H9 (cell line): ENCODE measurements at regions not wholly inside any gene's neighbourhood (a gene's known extent, or its start where the extent isn't known, plus 50 kb on each side); places are given as distances from the start of the nearest gene placed in this dataset.

Source experiments
- DNase-seq: peaks from one replicate; pipeline ENCODE4 v3.0.0-alpha.2; 2017
- H2AFZ ChIP-seq: one replicate; pipeline ENCODE4 v1.6.1; 2013; ENCODE audit warnings: mild to moderate bottlenecking, low read length, control low read depth, moderate library complexity
- H2AK5ac ChIP-seq: 2 replicates; pipeline ENCODE4 v1.6.1; 2013; ENCODE audit warnings: low read length, control low read depth, mixed read lengths; ENCODE audit not compliant: insufficient read length
- H2BK120ac ChIP-seq: one replicate; pipeline ENCODE4 v1.6.1; 2013; ENCODE audit warnings: low read depth, mild to moderate bottlenecking, low read length, control low read depth, inconsistent platforms; ENCODE audit not compliant: poor library complexity, severe bottlenecking
- H2BK12ac ChIP-seq: 2 replicates; pipeline ENCODE4 v1.6.1; 2013; ENCODE audit warnings: low read length, control low read depth, mixed read lengths, low read depth; ENCODE audit not compliant: insufficient read length
- H2BK15ac ChIP-seq: 2 replicates; pipeline ENCODE4 v1.6.1; 2013; ENCODE audit warnings: low read depth, low read length, control low read depth
- H2BK20ac ChIP-seq: one replicate; pipeline ENCODE4 v1.6.1; 2013; ENCODE audit warnings: low read depth, mild to moderate bottlenecking, low read length, control low read depth, inconsistent platforms; ENCODE audit not compliant: poor library complexity, severe bottlenecking
- H2BK5ac ChIP-seq: 2 replicates; pipeline ENCODE4 v1.6.1; 2013; ENCODE audit warnings: low read length, control low read depth, mixed read lengths; ENCODE audit not compliant: insufficient read length
- H3K14ac ChIP-seq: 2 replicates; pipeline ENCODE4 v1.6.1; 2013; ENCODE audit warnings: low read length, control low read depth; ENCODE audit not compliant: insufficient read depth
- H3K18ac ChIP-seq: 2 replicates; pipeline ENCODE4 v1.6.1; 2013; ENCODE audit warnings: low read depth, mild to moderate bottlenecking, mixed read lengths, low read length, control low read depth; ENCODE audit not compliant: insufficient read length
- H3K23ac ChIP-seq: 2 replicates; pipeline ENCODE4 v1.6.1; 2013; ENCODE audit warnings: low read length, control low read depth, mixed read lengths, low read depth; ENCODE audit not compliant: insufficient read length
- H3K23me2 ChIP-seq: 2 replicates; pipeline ENCODE4 v1.6.1; 2013; ENCODE audit warnings: low read depth, mild to moderate bottlenecking, mixed read lengths, low read length, control low read depth; ENCODE audit not compliant: insufficient read length, poor library complexity, severe bottlenecking
- H3K27ac ChIP-seq: 2 replicates; pipeline ENCODE4 v1.5.1; 2013; ENCODE audit warnings: low read length, control low read depth, mixed read lengths, low read depth; ENCODE audit not compliant: insufficient read length
- H3K27me3 ChIP-seq: 2 replicates; pipeline ENCODE4 v1.6.1; 2013; ENCODE audit warnings: low read length, control low read depth, inconsistent platforms; ENCODE audit not compliant: insufficient read depth
- H3K4ac ChIP-seq: 2 replicates; pipeline ENCODE4 v1.6.1; 2013; ENCODE audit warnings: low read depth, mild to moderate bottlenecking, control low read depth, inconsistent platforms, low read length, moderate library complexity
- H3K4me1 ChIP-seq: 2 replicates; pipeline ENCODE4 v1.6.1; 2013; ENCODE audit warnings: low read length, control low read depth, inconsistent platforms; ENCODE audit not compliant: insufficient read depth
- H3K4me2 ChIP-seq: 2 replicates; pipeline ENCODE4 v1.6.1; 2013; ENCODE audit warnings: low read length, control low read depth, mixed read lengths; ENCODE audit not compliant: insufficient read length, insufficient read depth
- H3K56ac ChIP-seq: 2 replicates; pipeline ENCODE4 v1.6.1; 2013; ENCODE audit warnings: low read depth, mild to moderate bottlenecking, mixed read lengths, low read length, control low read depth; ENCODE audit not compliant: insufficient read length
- H3K79me1 ChIP-seq: 2 replicates; pipeline ENCODE4 v1.6.1; 2013; ENCODE audit warnings: low read depth, mild to moderate bottlenecking, moderate library complexity, low read length, control low read depth, inconsistent platforms; ENCODE audit not compliant: insufficient read depth, poor library complexity, severe bottlenecking
- H3K79me2 ChIP-seq: 2 replicates; pipeline ENCODE4 v1.6.1; 2013; ENCODE audit warnings: low read length, control low read depth, inconsistent platforms; ENCODE audit not compliant: insufficient read depth
- H3K9ac ChIP-seq: 2 replicates; pipeline ENCODE4 v1.6.1; 2013; ENCODE audit warnings: low read length, control low read depth, mixed read lengths; ENCODE audit not compliant: insufficient read length; ENCODE audit errors: extremely low read depth
- H3K9me3 ChIP-seq: one replicate; pipeline ENCODE4 v1.6.1; 2013; ENCODE audit warnings: low read depth, low read length, inconsistent platforms; ENCODE audit not compliant: control insufficient read depth
- H3T11ph ChIP-seq: one replicate; pipeline ENCODE4 v1.6.1; 2013; ENCODE audit warnings: mild to moderate bottlenecking, low read length, control low read depth, inconsistent platforms
- H4K20me1 ChIP-seq: one replicate; pipeline ENCODE4 v1.6.1; 2013; ENCODE audit not compliant: control insufficient read depth, insufficient read length, insufficient read depth
- H4K5ac ChIP-seq: 2 replicates; pipeline ENCODE4 v1.6.1; 2013; ENCODE audit warnings: low read depth, mild to moderate bottlenecking, mixed read lengths, low read length, control low read depth; ENCODE audit not compliant: insufficient read length
- H4K8ac ChIP-seq: replicated peaks from 2 replicates; pipeline ENCODE4 v1.6.1; 2013; ENCODE audit warnings: low read length, control low read depth, mixed read lengths, low read depth; ENCODE audit not compliant: insufficient read length
- H4K91ac ChIP-seq: 2 replicates; pipeline ENCODE4 v1.6.1; 2013; ENCODE audit warnings: low read depth, mild to moderate bottlenecking, moderate library complexity, mixed read lengths, low read length, control low read depth; ENCODE audit not compliant: insufficient read length
- H3K27ac Mint-ChIP-seq, 3 experiments: 2 replicates in 2 of 3; 3 replicates in 1 of 3; pipeline ENCODE4 v1.8.0; 2020 to 2021; ENCODE audit warnings: mixed read lengths in 3 of 3, mild to moderate bottlenecking in 1 of 3, moderate library complexity in 1 of 3
- H3K27me3 Mint-ChIP-seq: 2 replicates; pipeline ENCODE4 v1.8.0; 2021; ENCODE audit warnings: low read depth, mild to moderate bottlenecking, moderate library complexity, mixed read lengths
- H3K36me3 Mint-ChIP-seq, 3 experiments: 2 replicates in 2 of 3; 3 replicates in 1 of 3; pipeline ENCODE4 v1.8.0; 2020 to 2021; ENCODE audit warnings: low read depth in 3 of 3, mixed read lengths in 3 of 3; ENCODE audit not compliant: insufficient read depth in 1 of 3
- H3K4me1 Mint-ChIP-seq, 2 experiments: 2 replicates each; pipeline ENCODE4 v1.8.0; 2020; ENCODE audit warnings: mixed read lengths in 2 of 2
- H3K4me3 Mint-ChIP-seq, 2 experiments: 2 replicates in 1 of 2; 3 replicates in 1 of 2; pipeline ENCODE4 v1.8.0; 2020 to 2021; ENCODE audit warnings: mild to moderate bottlenecking in 2 of 2, mixed read lengths in 2 of 2, moderate library complexity in 1 of 2
- H3K9me3 Mint-ChIP-seq, 2 experiments: 2 replicates in 1 of 2; 3 replicates in 1 of 2; pipeline ENCODE4 v1.8.0; 2020; ENCODE audit warnings: mild to moderate bottlenecking in 2 of 2, mixed read lengths in 2 of 2, moderate library complexity in 1 of 2
- WGBS: extraction: QIAGEN DNeasy Blood & Tissue Kit; methylation state at CpG from one replicate; pipeline ENCODE4 v1.1.7; 2013; ENCODE audit warnings: missing lambda C conversion rate, low lambda C conversion rate, mixed read lengths; ENCODE audit not compliant: insufficient read length; ENCODE audit errors: extremely low coverage; 5-methylcytosine and 5-hydroxymethylcytosine counted together
- TF ChIP-seq, protein P1 (sequence below): fragments of 200-600 bp; sonication (generic); conservative IDR thresholded peaks from 3 replicates; pipeline ENCODE4 v1.8.0; 2021; ENCODE audit warnings: antibody characterized with exemption, mild to moderate bottlenecking

DNA sequence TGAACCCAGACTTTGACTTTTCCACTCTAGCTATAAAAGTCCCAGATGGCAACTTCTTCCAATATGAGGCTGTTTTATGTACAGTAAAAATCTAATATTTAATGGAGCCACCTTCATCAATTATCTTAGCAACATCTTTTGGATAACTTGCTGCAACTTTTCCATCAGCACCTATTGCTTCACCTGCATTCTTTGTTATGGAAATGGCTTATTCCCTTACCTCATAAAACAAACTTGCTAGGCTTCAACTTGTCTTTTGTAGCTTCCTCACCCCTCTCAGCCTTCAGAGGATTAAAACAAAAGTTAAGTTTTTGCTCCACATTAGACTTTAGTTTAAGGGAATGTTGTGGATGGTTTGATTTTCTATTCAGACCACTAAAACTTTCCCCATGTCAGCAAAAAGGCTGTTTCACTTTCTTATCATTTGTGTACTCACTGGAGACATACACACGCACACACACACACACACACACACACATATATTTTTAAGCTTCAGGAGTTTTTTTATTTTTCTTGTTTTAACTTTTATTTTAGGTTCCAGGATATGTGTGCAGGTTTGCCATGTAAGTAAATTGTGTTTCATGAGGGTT is 1296.1 kb upstream of the PABPC4L start:
- H2BK120ac ChIP-seq = no peak overlapping the region
- H2AFZ ChIP-seq = no peak overlapping the region
- no peak overlapping the region for H2BK5ac ChIP-seq
- Mint-ChIP-seq H3K27me3 (no peaks in the 10 kb centered on the region), H3K4me1 (peaks cover 6 to 10% of the 10 kb centered on the region in 2 experiments; a peak in 3 of 4 replicates), H3K27ac (peak overlapping the region in 2 of 3 experiments; percentile 62 to 89; a peak in 3 of 7 replicates), H3K4me3 (no peak overlapping the region), H3K9me3 (no peaks in the 10 kb centered on the region), H3K36me3 (peaks cover 0 to 5% (median 0%) of the 10 kb centered on the region in 3 experiments; a peak in 1 of 7 replicates)
- no CpG with 5 or more reads among the region's 1 CpG for WGBS
- no peak overlapping the region for H3K14ac ChIP-seq
- no peak for DNase-seq
- no peaks in the 10 kb centered on the region for H3K9me3 ChIP-seq
- H3K56ac ChIP-seq = no peak overlapping the region
- no peak overlapping the region for H2BK12ac ChIP-seq
- H2AK5ac ChIP-seq = no peak overlapping the region
- H3K4me1 ChIP-seq = no peaks in the 10 kb centered on the region
- no peaks in the 10 kb centered on the region for H3K23me2 ChIP-seq
- H4K8ac ChIP-seq = no peak overlapping the region
- no peak overlapping the region for H2BK15ac ChIP-seq
- H4K5ac ChIP-seq = no peak overlapping the region
- H3K79me2 ChIP-seq = no peaks in the 10 kb centered on the region
- H3K4me2 ChIP-seq = no peak overlapping the region
- H3T11ph ChIP-seq = no peak overlapping the region
- H4K20me1 ChIP-seq = no peaks in the 10 kb centered on the region
- H4K91ac ChIP-seq = no peak overlapping the region
- TF ChIP-seq, protein P1, sequence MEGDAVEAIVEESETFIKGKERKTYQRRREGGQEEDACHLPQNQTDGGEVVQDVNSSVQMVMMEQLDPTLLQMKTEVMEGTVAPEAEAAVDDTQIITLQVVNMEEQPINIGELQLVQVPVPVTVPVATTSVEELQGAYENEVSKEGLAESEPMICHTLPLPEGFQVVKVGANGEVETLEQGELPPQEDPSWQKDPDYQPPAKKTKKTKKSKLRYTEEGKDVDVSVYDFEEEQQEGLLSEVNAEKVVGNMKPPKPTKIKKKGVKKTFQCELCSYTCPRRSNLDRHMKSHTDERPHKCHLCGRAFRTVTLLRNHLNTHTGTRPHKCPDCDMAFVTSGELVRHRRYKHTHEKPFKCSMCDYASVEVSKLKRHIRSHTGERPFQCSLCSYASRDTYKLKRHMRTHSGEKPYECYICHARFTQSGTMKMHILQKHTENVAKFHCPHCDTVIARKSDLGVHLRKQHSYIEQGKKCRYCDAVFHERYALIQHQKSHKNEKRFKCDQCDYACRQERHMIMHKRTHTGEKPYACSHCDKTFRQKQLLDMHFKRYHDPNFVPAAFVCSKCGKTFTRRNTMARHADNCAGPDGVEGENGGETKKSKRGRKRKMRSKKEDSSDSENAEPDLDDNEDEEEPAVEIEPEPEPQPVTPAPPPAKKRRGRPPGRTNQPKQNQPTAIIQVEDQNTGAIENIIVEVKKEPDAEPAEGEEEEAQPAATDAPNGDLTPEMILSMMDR = no peak
- H3K23ac ChIP-seq = no peak overlapping the region
- H3K9ac ChIP-seq = no peak overlapping the region
- no peak overlapping the region for H3K27ac ChIP-seq
- H3K4ac ChIP-seq = no peak overlapping the region
- H3K18ac ChIP-seq = no peak overlapping the region
- no peak overlapping the region for H2BK20ac ChIP-seq
- H3K79me1 ChIP-seq = no peaks in the 10 kb centered on the region
- H3K27me3 ChIP-seq = no peaks in the 10 kb centered on the region
